22Rv1 (cell line): ENCODE measurements at regions not wholly inside any gene's neighbourhood (a gene's known extent, or its start where the extent isn't known, plus 50 kb on each side); places are given as distances from the start of the nearest gene placed in this dataset.

Experiments used
- H3K27ac ChIP-seq: fragments of 450-650 bp; 2 replicates; pipeline ENCODE4 v1.5.1; 2017
- CTCF ChIP-seq: fragments of 450-650 bp; IDR thresholded peaks from 2 replicates; pipeline ENCODE4 v1.5.1; 2017; ENCODE audit warnings: mild to moderate bottlenecking
- ZFX ChIP-seq: fragments of 450-650 bp; IDR thresholded peaks from 2 replicates; pipeline ENCODE4 v1.6.1; 2017; ENCODE audit warnings: antibody characterized with exemption, borderline replicate concordance

GRCh38 chr21:28444111-28444510, 548.6 kb downstream of the LTN1 start:
- H3K27ac ChIP-seq: no peak overlapping the region
- TF ChIP-seq ZFX (no peak), CTCF (no peak)

- no peak for TF ChIP-seq ZFX
- TF ChIP-seq CTCF: no peak
- no peak overlapping the region for H3K27ac ChIP-seq
Measured at GRCh38 chr21:28442624-28443023, 550.1 kb downstream of the LTN1 start.

GRCh38 chr21:28442085-28442484, 550.6 kb downstream of the LTN1 start:
- no peak overlapping the region for H3K27ac ChIP-seq
- TF ChIP-seq CTCF (no peak), ZFX (no peak)

GRCh38 chr21:28439788-28440187, 552.9 kb downstream of the LTN1 start:
- H3K27ac ChIP-seq: no peak overlapping the region
- TF ChIP-seq CTCF (no peak), ZFX (no peak)

GRCh38 chr21:28439251-28439650, 553.4 kb downstream of the LTN1 start:
- TF ChIP-seq CTCF (no peak), ZFX (no peak)
- no peak overlapping the region for H3K27ac ChIP-seq

- H3K27ac ChIP-seq: no peak overlapping the region
- TF ChIP-seq ZFX (no peak), CTCF (no peak)
Measured at GRCh38 chr21:28437061-28437460, 555.6 kb downstream of the LTN1 start.

- no peak overlapping the region for H3K27ac ChIP-seq
- TF ChIP-seq ZFX (no peak), CTCF (no peak)
Measured at GRCh38 chr21:28436286-28436932, 556.3 kb downstream of the LTN1 start.
